ENCODE measurements at regions not wholly inside any gene's neighbourhood (a gene's known extent, or its start where the extent isn't known, plus 50 kb on each side); places are given as distances from the start of the nearest gene placed in this dataset.

DNA sequence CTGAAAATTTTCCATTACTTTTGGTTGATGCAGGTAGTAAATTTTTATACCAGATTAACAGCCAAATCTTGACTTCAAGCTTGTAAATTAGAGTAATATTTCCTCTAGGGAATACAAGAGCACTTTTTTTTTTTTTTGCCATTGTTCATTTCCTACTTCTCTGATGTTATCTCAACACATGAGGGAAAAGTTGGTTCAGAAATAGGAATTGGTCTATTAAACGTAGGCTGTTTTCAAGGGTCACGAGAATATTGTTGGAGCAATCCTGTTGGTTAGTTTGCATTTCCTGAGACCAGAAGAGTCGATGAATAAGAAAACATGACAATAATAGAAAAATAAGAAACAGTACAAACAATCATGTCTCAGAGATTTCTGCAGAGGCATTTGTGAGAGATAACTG, 453.9 kb upstream of the CCDC179 start:
- no peak overlapping the region for H2AFZ ChIP-seq (ENCODE audit: low read depth, low read length)
- no peaks in the 10 kb centered on the region for H3K79me2 ChIP-seq (ENCODE audit: low read length)
- no peaks in the 10 kb centered on the region for H3K9me3 ChIP-seq (ENCODE audit: insufficient read depth, low read length)
- no peaks in the 10 kb centered on the region for H3K27me3 ChIP-seq (ENCODE audit: low read depth, low read length)
- TF ChIP-seq EZH2phosphoT487 (IDR thresholded peaks at IDR 0.05; ENCODE audit: low read depth): no peak
- TF ChIP-seq, protein P1, sequence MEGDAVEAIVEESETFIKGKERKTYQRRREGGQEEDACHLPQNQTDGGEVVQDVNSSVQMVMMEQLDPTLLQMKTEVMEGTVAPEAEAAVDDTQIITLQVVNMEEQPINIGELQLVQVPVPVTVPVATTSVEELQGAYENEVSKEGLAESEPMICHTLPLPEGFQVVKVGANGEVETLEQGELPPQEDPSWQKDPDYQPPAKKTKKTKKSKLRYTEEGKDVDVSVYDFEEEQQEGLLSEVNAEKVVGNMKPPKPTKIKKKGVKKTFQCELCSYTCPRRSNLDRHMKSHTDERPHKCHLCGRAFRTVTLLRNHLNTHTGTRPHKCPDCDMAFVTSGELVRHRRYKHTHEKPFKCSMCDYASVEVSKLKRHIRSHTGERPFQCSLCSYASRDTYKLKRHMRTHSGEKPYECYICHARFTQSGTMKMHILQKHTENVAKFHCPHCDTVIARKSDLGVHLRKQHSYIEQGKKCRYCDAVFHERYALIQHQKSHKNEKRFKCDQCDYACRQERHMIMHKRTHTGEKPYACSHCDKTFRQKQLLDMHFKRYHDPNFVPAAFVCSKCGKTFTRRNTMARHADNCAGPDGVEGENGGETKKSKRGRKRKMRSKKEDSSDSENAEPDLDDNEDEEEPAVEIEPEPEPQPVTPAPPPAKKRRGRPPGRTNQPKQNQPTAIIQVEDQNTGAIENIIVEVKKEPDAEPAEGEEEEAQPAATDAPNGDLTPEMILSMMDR (IDR thresholded peaks at IDR 0.05; ENCODE audit: low read depth, low read length): no peak
- H3K4me2 ChIP-seq (ENCODE audit: low read length): no peak overlapping the region
- no peaks in the 10 kb centered on the region for H3K36me3 ChIP-seq (replicated peaks; ENCODE audit: low read depth, low read length)
- H3K9ac ChIP-seq (ENCODE audit: low read length): no peak overlapping the region
- H4K20me1 ChIP-seq (ENCODE audit: insufficient read depth, low read length): no peaks in the 10 kb centered on the region
- no peak overlapping the region for H3K4me3 ChIP-seq (ENCODE audit: low read length)
- H3K27ac ChIP-seq (ENCODE audit: low read length): no peak overlapping the region
- H3K4me1 ChIP-seq (ENCODE audit: low read length): no peaks in the 10 kb centered on the region

DNA sequence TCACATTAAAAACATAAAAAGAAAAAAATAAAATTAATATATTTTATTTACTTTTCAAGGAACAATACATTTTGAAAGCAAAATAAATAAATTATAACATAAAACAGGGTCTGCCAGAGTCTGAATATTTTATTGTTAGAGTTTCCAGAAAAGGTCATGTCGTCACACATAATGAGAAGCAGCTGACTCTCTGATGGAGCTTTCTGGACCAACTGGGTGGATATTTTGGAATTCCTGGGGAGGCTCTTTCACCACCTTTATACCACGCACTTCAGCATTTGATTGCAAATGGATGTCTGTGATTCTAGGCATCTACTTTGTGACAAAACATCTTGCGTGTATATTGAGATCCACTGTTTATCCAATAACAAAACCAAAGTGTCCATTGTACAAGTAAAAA, 455.0 kb upstream of the CCDC179 start:
- Histone ChIP-seq H3K4me2 (ENCODE audit: low read length) (no peak overlapping the region), H3K9me3 (ENCODE audit: insufficient read depth, low read length) (no peaks in the 10 kb centered on the region), H3K4me1 (ENCODE audit: low read length) (no peaks in the 10 kb centered on the region), H3K4me3 (ENCODE audit: low read length) (no peak overlapping the region), H3K27ac (ENCODE audit: low read length) (no peak overlapping the region), H4K20me1 (ENCODE audit: insufficient read depth, low read length) (no peaks in the 10 kb centered on the region), H3K9ac (ENCODE audit: low read length) (no peak overlapping the region), H3K79me2 (ENCODE audit: low read length) (no peaks in the 10 kb centered on the region), H2AFZ (ENCODE audit: low read depth, low read length) (no peak overlapping the region), H3K36me3 (replicated peaks; ENCODE audit: low read depth, low read length) (no peaks in the 10 kb centered on the region), H3K27me3 (ENCODE audit: low read depth, low read length) (no peaks in the 10 kb centered on the region)
- TF ChIP-seq EZH2phosphoT487 (IDR thresholded peaks at IDR 0.05; ENCODE audit: low read depth): no peak
- TF ChIP-seq, protein P1 (IDR thresholded peaks at IDR 0.05; ENCODE audit: low read depth, low read length): no peak

DNA sequence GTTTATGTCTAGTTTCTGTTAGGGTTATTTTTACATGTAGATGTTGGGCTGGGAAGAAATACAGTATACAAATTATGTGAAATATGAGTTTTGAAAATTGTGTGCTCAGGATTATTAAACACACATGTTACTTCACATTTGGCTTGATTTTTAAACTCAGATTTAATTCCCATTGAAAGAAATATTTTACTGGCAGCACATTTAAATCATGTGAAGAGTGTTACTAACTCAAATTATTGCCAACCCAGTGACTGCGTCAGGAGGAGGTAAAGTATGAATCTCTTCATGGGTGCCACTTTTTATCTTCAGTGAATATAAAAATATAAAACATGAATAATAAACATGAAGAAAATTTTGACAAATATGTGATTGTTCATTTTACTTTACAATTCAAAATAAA, 457.5 kb upstream of the CCDC179 start:
- Histone ChIP-seq H3K27ac (ENCODE audit: low read length) (no peak overlapping the region), H2AFZ (ENCODE audit: low read depth, low read length) (no peak overlapping the region), H3K9ac (ENCODE audit: low read length) (no peak overlapping the region), H3K4me1 (ENCODE audit: low read length) (no peaks in the 10 kb centered on the region), H3K4me2 (ENCODE audit: low read length) (no peak overlapping the region), H3K79me2 (ENCODE audit: low read length) (no peaks in the 10 kb centered on the region), H3K4me3 (ENCODE audit: low read length) (no peak overlapping the region), H3K27me3 (ENCODE audit: low read depth, low read length) (no peaks in the 10 kb centered on the region), H3K36me3 (replicated peaks; ENCODE audit: low read depth, low read length) (no peaks in the 10 kb centered on the region), H3K9me3 (ENCODE audit: insufficient read depth, low read length) (no peaks in the 10 kb centered on the region), H4K20me1 (ENCODE audit: insufficient read depth, low read length) (no peaks in the 10 kb centered on the region)
- TF ChIP-seq, protein P1 (IDR thresholded peaks at IDR 0.05; ENCODE audit: low read depth, low read length): no peak
- no peak for TF ChIP-seq EZH2phosphoT487 (IDR thresholded peaks at IDR 0.05; ENCODE audit: low read depth)

DNA sequence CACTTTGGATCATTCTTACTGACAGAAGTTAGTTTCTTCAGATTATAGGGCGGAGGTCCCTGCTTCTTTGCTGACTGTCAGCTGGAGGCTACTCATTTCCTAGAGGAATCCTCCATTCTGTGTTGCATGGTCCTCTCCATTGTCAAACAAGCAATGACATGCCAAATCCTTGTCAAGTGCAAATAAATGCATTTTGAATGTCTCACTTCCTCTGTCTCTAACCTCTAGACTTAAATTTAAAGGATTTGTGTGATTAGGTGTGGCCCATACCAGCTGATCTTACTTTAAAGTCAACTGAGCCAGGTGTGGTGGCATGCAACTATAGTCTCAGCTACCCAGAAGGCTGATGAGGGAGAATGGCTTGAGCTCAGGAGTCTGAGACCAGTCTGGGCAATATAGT, 458.4 kb upstream of the CCDC179 start:
- H3K9ac ChIP-seq (ENCODE audit: low read length): no peak overlapping the region
- no peak overlapping the region for H3K4me2 ChIP-seq (ENCODE audit: low read length)
- H3K4me1 ChIP-seq (ENCODE audit: low read length): no peaks in the 10 kb centered on the region
- no peaks in the 10 kb centered on the region for H4K20me1 ChIP-seq (ENCODE audit: insufficient read depth, low read length)
- H2AFZ ChIP-seq (ENCODE audit: low read depth, low read length): no peak overlapping the region
- no peaks in the 10 kb centered on the region for H3K79me2 ChIP-seq (ENCODE audit: low read length)
- H3K27ac ChIP-seq (ENCODE audit: low read length): no peak overlapping the region
- H3K27me3 ChIP-seq (ENCODE audit: low read depth, low read length): no peaks in the 10 kb centered on the region
- no peak overlapping the region for H3K4me3 ChIP-seq (ENCODE audit: low read length)
- H3K36me3 ChIP-seq (replicated peaks; ENCODE audit: low read depth, low read length): no peaks in the 10 kb centered on the region
- H3K9me3 ChIP-seq (ENCODE audit: insufficient read depth, low read length): no peaks in the 10 kb centered on the region
- TF ChIP-seq, protein P1 (IDR thresholded peaks at IDR 0.05; ENCODE audit: low read depth, low read length): no peak
- no peak for TF ChIP-seq EZH2phosphoT487 (IDR thresholded peaks at IDR 0.05; ENCODE audit: low read depth)
